Activated CD4-positive, CD25-positive, alpha-beta regulatory T cell (primary cell): ENCODE measurements at regions not wholly inside any gene's neighbourhood (a gene's known extent, or its start where the extent isn't known, plus 50 kb on each side); places are given as distances from the start of the nearest gene placed in this dataset.
"Not testable (repeated sequence)": the region's sequence is repeated elsewhere in the genome, so short reads cannot be mapped to it uniquely, and the experiment has no call there.

Experiments used
- DNase-seq, 4 experiments: peaks; one replicate each; lab custom pipeline; 2025; lab: John Stamatoyannopoulos, UW

DNA sequence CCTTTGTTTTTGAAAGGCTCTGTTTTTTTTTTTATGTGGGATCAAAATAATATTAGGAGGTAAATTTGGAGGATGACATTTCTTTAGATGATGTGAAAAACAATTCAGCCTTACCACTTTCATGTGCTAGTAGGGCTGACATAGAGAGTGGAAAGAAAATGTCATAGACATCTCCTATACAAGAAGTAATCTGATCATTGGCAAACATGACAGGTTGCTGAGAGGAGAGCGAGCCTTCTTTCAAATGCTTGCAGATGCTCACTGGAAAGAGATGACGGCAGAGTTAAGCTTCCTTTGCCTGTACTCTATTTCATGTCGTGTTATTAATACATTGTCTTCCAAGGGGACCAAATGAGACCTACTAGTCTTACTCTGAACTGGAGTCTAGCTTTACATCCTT lies 160.1 kb upstream of the DAP start:
- DNase-seq, result no peak

- no peak for DNase-seq
These were observed 159.4 kb upstream of the DAP start for GRCh38 chr5:10920400-10920799.

DNA sequence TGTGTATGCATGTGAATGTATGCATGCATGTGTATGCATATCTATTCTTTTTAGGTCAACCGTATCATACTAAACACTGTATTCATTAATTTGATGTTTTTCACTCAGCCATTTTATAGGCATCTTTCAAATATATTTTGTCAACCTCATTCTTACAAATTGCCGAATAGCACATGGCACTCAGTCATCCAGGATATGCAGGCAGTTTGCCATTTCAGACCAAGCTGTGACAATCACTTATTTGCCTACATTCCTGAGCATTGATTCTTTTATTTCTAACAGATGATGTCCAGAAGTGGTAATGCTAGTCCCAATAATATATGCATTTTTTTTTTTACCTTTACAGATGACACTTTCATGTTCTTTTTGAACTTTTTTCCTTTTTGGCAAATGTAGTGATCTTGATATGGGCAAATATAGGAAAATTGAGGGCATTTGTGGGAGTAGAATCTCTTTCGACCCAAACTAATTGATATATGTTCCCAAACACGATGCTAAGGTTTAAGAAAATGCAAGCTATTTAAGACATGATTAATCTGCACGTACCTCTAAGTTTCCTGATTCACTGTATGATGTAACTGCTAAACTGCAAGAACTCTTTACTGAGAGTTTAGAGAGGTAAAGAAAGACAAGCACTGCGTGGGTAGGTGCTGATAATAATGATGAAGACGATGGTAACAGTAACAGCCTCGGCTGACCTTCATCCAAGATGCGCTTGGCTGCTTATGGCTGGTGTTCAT lies 153.9 kb upstream of the DAP start:
- no peak for DNase-seq

GRCh38 chr5:10913841-10914240 lies 152.8 kb upstream of the DAP start:
- DNase-seq, result no peak

GRCh38 chr5:10913181-10913810 lies 152.3 kb upstream of the DAP start:
- DNase-seq, result no peak

DNA sequence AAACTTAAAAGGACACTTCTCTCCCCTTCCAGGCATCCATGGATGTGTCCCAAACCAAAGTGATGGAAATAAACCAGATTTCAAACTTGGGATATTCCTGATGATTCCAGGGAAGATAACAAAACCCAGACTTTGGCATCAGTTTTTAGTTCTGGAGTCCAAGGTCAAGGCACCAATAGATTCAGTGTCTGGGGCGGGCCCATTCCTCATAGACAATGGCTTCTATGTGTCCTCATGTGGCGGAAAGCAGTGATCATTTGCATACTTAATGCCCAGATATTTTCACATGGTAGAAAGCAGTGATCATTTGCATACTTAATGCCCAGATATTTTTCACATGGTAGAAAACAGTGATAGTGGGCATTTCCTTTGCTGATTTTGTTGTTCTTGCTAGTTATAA lies 151.4 kb upstream of the DAP start:
- DNase-seq, result no peak

DNA sequence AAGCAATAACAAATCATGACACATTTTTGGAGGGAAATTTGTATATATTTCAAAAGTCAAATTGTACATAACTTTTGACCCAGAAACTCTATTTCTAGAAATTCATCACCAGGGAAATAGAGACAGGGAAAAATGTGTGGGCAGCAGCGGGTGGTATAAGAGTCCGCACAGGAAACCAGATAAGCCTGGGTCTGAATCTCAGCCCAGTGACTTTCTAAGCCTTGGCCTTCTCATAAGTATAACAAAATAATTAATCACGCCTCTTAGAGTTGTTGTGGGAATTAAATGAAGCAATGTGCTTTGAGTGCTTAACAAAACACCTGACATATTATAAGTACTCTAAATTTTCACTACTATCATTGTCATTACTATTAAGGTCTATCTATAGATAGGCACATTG lies 149.2 kb upstream of the DAP start:
- no peak for DNase-seq

- DNase-seq, result no peak
These were observed 143.9 kb upstream of the DAP start for GRCh38 chr5:10904862-10905432.

DNA sequence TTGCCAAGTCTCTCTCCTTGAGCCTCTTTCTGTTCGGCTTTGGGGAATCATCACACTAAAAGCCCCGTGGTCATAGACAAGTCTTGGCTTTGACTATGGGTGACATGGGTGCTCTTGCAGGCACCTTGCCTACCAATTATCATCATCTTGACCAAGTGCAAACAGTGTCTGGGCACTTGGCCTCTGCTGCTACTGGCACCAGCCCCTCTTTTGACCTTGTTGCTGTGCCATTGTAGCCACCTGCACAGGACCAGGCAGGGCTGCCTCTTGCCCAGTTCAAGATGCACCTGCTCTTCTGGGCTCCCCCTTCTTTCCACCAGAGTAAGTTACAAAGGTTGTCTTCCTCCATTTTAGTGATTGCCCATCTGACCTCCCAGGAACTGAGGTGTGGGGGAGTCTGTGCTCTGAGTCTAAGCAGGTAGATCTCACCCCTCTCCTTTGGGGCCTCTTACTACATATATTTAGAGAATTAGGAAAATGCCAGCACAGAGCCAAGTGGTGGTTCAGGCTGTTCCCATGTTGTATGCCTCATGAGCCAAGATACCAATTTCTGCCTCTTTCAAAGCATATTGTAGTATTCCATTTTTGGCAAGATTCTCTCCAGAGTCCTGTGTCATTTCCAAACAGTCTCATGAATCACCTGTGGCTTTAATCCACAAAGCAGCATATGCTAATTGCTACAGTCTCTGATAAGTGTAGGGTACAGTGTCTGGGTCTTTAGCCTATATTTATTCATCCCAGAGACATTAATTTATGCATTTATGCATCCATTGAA lies 142.9 kb upstream of the DAP start:
- DNase-seq, result no peak

- DNase-seq, result no peak
These were observed 141.1 kb upstream of the DAP start for GRCh38 chr5:10902145-10902544.

DNA sequence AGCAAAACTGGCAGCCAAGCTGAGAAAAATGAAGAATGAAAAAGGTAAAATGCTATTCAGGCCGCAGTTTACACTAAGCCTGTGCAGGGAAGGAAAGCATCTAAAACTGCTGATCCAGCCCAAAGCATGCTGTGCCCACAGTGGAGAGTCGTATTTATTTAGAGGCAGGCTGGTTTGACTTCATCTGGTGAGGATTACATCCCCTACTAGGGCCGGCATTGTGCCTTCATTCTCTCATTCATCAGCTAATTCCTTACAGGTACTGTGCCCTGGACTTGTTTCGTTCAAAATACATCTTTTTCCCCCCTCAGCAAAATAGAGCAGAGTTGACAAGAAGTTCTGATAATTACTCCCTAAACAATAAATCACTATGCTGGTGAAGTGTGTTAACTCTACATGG lies 137.5 kb upstream of the DAP start:
- no peak for DNase-seq

GRCh38 chr5:10896016-10896415 lies 135.0 kb upstream of the DAP start:
- DNase-seq, result no peak

- no peak for DNase-seq
These were observed 133.5 kb upstream of the DAP start for GRCh38 chr5:10894445-10895054.

DNA sequence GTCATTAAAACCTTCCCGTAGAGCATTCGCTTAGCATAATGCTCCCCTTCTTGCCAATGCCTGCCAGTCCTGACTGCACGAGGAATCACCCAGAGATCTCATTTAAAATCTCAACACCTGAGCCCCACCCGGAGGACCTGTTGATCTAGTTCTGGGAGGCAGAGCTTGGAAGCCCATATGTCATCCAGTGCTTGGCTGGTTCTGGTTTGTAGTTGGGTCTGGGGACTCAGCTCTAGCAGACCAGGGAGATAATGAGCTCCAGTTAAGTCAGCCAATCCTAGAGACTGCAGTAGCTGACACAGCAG lies 131.8 kb upstream of the DAP start:
- no peak for DNase-seq

DNA sequence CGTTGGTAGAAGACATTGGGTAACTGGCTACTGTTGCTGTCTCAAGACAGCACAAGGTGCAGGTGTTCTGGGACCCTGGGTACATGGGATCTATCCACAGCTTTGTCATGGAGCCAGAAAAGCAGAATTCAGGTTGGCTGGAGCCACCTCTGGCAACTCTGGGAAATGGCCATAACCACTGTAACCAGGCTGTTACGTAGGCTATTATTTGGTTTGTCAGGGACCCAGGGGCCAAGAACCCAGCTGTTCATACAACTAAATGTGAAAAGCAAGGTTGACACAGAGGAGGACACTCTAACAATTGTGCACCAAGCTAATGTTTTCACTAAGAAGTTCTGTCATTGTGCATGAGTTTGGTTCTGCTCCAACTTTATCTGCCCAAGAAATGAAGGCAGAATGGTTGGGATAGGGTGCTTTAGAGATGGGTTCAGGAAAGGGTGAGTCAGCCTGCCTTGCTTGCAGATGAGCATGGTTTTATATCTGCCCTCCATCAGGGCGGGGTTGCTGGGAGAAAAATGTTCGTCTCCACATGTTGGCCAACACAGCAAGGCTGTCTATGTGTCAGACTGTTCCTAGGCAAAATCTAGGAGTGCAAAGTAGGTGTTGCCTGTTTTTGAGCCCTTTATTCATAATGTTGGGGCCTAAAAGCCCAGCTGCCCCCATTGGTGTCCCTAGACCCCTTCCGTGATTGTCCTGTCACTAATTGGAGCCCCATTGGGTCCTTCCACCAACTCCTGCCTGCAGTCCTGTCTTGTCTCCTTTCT lies 131.3 kb upstream of the DAP start:
- DNase-seq, result no peak

GRCh38 chr5:10891193-10891592 lies 130.2 kb upstream of the DAP start:
- no peak for DNase-seq

DNA sequence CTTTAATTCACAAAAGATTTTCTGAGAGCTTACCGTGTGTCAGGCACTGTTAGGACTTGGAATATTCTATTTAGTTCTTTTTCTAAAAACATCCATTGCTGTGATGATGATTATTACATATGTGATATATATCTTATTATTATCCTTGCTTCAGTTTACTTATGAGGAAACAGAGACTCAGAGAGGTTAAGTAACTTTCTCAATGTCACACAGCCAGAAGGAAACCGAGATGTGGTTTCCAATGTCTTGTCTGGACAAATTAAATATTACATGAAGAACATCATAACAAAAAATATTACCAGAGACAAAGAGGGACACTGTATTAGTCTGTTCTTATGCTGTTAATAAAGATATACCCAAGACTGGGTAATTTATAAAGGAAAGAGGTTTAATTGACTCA lies 125.5 kb upstream of the DAP start:
- no peak for DNase-seq

- DNase-seq, result no peak
These were observed 124.0 kb upstream of the DAP start for GRCh38 chr5:10885026-10885425.

GRCh38 chr5:10883945-10884344 lies 122.9 kb upstream of the DAP start:
- not testable (repeated sequence) for DNase-seq

DNA sequence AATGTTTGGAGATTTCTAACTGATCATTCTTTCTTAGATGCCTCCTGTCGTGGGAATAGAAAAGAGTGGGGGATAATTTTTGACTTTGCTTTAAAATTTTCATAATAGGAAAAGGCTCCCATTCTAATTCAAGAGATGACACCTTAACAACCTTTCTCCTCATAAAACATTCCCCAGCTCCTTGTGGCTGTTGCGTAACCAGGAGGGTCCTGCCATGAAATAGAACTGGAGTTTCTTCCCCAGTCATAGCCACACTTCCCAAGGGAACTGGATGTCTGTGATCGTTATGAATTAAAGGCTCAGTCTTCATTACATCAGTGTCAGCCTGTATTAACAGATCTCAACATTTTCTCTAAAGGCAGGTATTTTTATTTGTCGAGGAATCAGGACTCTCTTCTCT lies 119.9 kb upstream of the DAP start:
- no peak for DNase-seq

- DNase-seq, result not testable (repeated sequence)
These were observed 116.0 kb upstream of the DAP start for GRCh38 chr5:10876996-10877395.
